WTC11 (cell line): ENCODE measurements at regions not wholly inside any gene's neighbourhood (a gene's known extent, or its start where the extent isn't known, plus 50 kb on each side); places are given as distances from the start of the nearest gene placed in this dataset.

Experiments
- ESRRA ChIP-seq: sonication (generic); formaldehyde crosslinking; IDR thresholded peaks from 2 replicates; pipeline ENCODE4 v1.8.1; 2022; ENCODE audit warnings: mild to moderate bottlenecking, missing genetic modification reagents, borderline replicate concordance
- GABPB1 ChIP-seq: sonication (generic); formaldehyde crosslinking; IDR thresholded peaks from 2 replicates; pipeline ENCODE4 v1.8.1; 2023; ENCODE audit warnings: mild to moderate bottlenecking, missing genetic modification reagents
- NR3C1 ChIP-seq: sonication (generic); formaldehyde crosslinking; conservative IDR thresholded peaks from 2 replicates; pipeline ENCODE4 v1.8.1; 2023; ENCODE audit warnings: low read depth, mild to moderate bottlenecking, missing genetic modification reagents
- SP1 ChIP-seq: sonication (generic); formaldehyde crosslinking; conservative IDR thresholded peaks from 2 replicates; pipeline ENCODE4 v1.8.1; 2022; ENCODE audit warnings: missing genetic modification reagents
- TP53 ChIP-seq: sonication (generic); formaldehyde crosslinking; IDR thresholded peaks from 2 replicates; pipeline ENCODE4 v1.8.1; 2023; ENCODE audit warnings: mild to moderate bottlenecking, missing genetic modification reagents
- USF2 ChIP-seq: sonication (generic); formaldehyde crosslinking; IDR thresholded peaks from 2 replicates; pipeline ENCODE4 v1.8.1; 2023; ENCODE audit warnings: mild to moderate bottlenecking, missing genetic modification reagents, moderate library complexity
- ZBTB21 ChIP-seq: sonication (generic); formaldehyde crosslinking; IDR thresholded peaks from 2 replicates; pipeline ENCODE4 v1.8.1; 2023; ENCODE audit warnings: mild to moderate bottlenecking, missing genetic modification reagents, borderline replicate concordance
- ZNF121 ChIP-seq: sonication (generic); formaldehyde crosslinking; IDR thresholded peaks from 2 replicates; pipeline ENCODE4 v1.8.0; 2023; ENCODE audit warnings: missing genetic modification reagents
- TF ChIP-seq, protein P1 (sequence below): fragments of 200-600 bp; IDR thresholded peaks from 2 replicates; pipeline ENCODE4 v1.8.0; 2022; ENCODE audit warnings: antibody characterized with exemption
- TF ChIP-seq, protein P2 (sequence below): sonication (generic); formaldehyde crosslinking; IDR thresholded peaks from 2 replicates; pipeline ENCODE4 v1.8.1; 2022; ENCODE audit warnings: mild to moderate bottlenecking, moderate library complexity, missing genetic modification reagents
- TF ChIP-seq, protein P3 (sequence below): sonication (generic); formaldehyde crosslinking; conservative IDR thresholded peaks from 2 replicates; pipeline ENCODE4 v1.8.1; 2023; ENCODE audit warnings: mild to moderate bottlenecking, low read depth, missing genetic modification reagents, moderate library complexity

GRCh38 chr6:54754406-54754805 lies 92.2 kb upstream of the FAM83B start:
- TF ChIP-seq ZNF121 (CRISPR knock-in tag) (no peak), NR3C1 (no peak), ZBTB21 (CRISPR knock-in tag) (no peak), USF2 (no peak), SP1 (CRISPR knock-in tag) (no peak), TP53 (CRISPR knock-in tag) (no peak), GABPB1 (CRISPR knock-in tag) (no peak), ESRRA (CRISPR knock-in tag) (no peak)
- TF ChIP-seq, protein P1, sequence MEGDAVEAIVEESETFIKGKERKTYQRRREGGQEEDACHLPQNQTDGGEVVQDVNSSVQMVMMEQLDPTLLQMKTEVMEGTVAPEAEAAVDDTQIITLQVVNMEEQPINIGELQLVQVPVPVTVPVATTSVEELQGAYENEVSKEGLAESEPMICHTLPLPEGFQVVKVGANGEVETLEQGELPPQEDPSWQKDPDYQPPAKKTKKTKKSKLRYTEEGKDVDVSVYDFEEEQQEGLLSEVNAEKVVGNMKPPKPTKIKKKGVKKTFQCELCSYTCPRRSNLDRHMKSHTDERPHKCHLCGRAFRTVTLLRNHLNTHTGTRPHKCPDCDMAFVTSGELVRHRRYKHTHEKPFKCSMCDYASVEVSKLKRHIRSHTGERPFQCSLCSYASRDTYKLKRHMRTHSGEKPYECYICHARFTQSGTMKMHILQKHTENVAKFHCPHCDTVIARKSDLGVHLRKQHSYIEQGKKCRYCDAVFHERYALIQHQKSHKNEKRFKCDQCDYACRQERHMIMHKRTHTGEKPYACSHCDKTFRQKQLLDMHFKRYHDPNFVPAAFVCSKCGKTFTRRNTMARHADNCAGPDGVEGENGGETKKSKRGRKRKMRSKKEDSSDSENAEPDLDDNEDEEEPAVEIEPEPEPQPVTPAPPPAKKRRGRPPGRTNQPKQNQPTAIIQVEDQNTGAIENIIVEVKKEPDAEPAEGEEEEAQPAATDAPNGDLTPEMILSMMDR = no peak
- TF ChIP-seq, protein P2, sequence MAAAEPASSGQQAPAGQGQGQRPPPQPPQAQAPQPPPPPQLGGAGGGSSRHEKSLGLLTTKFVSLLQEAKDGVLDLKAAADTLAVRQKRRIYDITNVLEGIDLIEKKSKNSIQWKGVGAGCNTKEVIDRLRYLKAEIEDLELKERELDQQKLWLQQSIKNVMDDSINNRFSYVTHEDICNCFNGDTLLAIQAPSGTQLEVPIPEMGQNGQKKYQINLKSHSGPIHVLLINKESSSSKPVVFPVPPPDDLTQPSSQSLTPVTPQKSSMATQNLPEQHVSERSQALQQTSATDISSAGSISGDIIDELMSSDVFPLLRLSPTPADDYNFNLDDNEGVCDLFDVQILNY (CRISPR knock-in tag) = no peak
- TF ChIP-seq, protein P3, sequence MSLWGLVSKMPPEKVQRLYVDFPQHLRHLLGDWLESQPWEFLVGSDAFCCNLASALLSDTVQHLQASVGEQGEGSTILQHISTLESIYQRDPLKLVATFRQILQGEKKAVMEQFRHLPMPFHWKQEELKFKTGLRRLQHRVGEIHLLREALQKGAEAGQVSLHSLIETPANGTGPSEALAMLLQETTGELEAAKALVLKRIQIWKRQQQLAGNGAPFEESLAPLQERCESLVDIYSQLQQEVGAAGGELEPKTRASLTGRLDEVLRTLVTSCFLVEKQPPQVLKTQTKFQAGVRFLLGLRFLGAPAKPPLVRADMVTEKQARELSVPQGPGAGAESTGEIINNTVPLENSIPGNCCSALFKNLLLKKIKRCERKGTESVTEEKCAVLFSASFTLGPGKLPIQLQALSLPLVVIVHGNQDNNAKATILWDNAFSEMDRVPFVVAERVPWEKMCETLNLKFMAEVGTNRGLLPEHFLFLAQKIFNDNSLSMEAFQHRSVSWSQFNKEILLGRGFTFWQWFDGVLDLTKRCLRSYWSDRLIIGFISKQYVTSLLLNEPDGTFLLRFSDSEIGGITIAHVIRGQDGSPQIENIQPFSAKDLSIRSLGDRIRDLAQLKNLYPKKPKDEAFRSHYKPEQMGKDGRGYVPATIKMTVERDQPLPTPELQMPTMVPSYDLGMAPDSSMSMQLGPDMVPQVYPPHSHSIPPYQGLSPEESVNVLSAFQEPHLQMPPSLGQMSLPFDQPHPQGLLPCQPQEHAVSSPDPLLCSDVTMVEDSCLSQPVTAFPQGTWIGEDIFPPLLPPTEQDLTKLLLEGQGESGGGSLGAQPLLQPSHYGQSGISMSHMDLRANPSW = no peak
